T-helper 1 cell treated with Interleukin-12 subunit alpha and Interleukin-12 subunit beta and Interleukin-4 antibody, amounts not matched to agents 30 μg/mL and 1 μg/mL, for 36 hours (primary cell): ENCODE measurements at regions not wholly inside any gene's neighbourhood (a gene's known extent, or its start where the extent isn't known, plus 50 kb on each side); places are given as distances from the start of the nearest gene placed in this dataset.
"Not testable (repeated sequence)": the region's sequence is repeated elsewhere in the genome, so short reads cannot be mapped to it uniquely, and the experiment has no call there.

ENCODE experiments used
- H3K27ac Mint-ChIP-seq: one replicate; pipeline ENCODE4 v1.8.0; 2021; ENCODE audit warnings: mild to moderate bottlenecking, mixed read lengths
- H3K27me3 Mint-ChIP-seq: one replicate; pipeline ENCODE4 v1.8.0; 2021; ENCODE audit warnings: low read depth, mixed read lengths
- H3K36me3 Mint-ChIP-seq: one replicate; pipeline ENCODE4 v1.8.0; 2021; ENCODE audit warnings: low read depth, mixed read lengths
- H3K4me1 Mint-ChIP-seq: one replicate; pipeline ENCODE4 v1.8.0; 2021; ENCODE audit warnings: low read depth, mixed read lengths
- H3K4me3 Mint-ChIP-seq: one replicate; pipeline ENCODE4 v1.8.0; 2021; ENCODE audit warnings: mild to moderate bottlenecking, moderate library complexity, mixed read lengths
- H3K9me3 Mint-ChIP-seq: one replicate; pipeline ENCODE4 v1.8.0; 2021; ENCODE audit warnings: mixed read lengths

- H3K4me1 Mint-ChIP-seq: no peaks in the 10 kb centered on the region
- H3K27me3 Mint-ChIP-seq: no peaks in the 10 kb centered on the region
- no peak overlapping the region for H3K4me3 Mint-ChIP-seq
- no peak overlapping the region for H3K27ac Mint-ChIP-seq
- H3K36me3 Mint-ChIP-seq: no peaks in the 10 kb centered on the region
- no peaks in the 10 kb centered on the region for H3K9me3 Mint-ChIP-seq
These were observed 534.3 kb downstream of the ADCYAP1 start for GRCh38 chr18:1438967-1439366.

- H3K4me3 Mint-ChIP-seq, H3K9me3 Mint-ChIP-seq, H3K27ac Mint-ChIP-seq, H3K4me1 Mint-ChIP-seq, H3K36me3 Mint-ChIP-seq, H3K27me3 Mint-ChIP-seq: not testable (repeated sequence)
These were observed 539.4 kb downstream of the ADCYAP1 start for GRCh38 chr18:1444062-1444461.

- Mint-ChIP-seq H3K27me3 (no peaks in the 10 kb centered on the region), H3K4me3 (no peak overlapping the region), H3K36me3 (no peaks in the 10 kb centered on the region), H3K4me1 (no peaks in the 10 kb centered on the region), H3K27ac (no peak overlapping the region), H3K9me3 (peaks cover 8% of the 10 kb centered on the region)
These were observed 542.1 kb downstream of the ADCYAP1 start for GRCh38 chr18:1446765-1447164.

- Mint-ChIP-seq H3K36me3 (no peaks in the 10 kb centered on the region), H3K4me3 (no peak overlapping the region), H3K27me3 (no peaks in the 10 kb centered on the region), H3K27ac (no peak overlapping the region), H3K9me3 (peaks cover 25% of the 10 kb centered on the region), H3K4me1 (no peaks in the 10 kb centered on the region)
These were observed 548.1 kb downstream of the ADCYAP1 start for GRCh38 chr18:1452821-1453220.

GRCh38 chr18:1455605-1456004 lies 550.9 kb downstream of the ADCYAP1 start:
- H3K4me1 Mint-ChIP-seq: no peaks in the 10 kb centered on the region
- peaks cover 30% of the 10 kb centered on the region for H3K9me3 Mint-ChIP-seq
- no peak overlapping the region for H3K4me3 Mint-ChIP-seq
- H3K27ac Mint-ChIP-seq: no peak overlapping the region
- no peaks in the 10 kb centered on the region for H3K36me3 Mint-ChIP-seq
- no peaks in the 10 kb centered on the region for H3K27me3 Mint-ChIP-seq

- Mint-ChIP-seq H3K4me1 (no peaks in the 10 kb centered on the region), H3K27ac (no peak overlapping the region), H3K36me3 (no peaks in the 10 kb centered on the region), H3K27me3 (no peaks in the 10 kb centered on the region), H3K4me3 (no peak overlapping the region), H3K9me3 (peaks cover 16% of the 10 kb centered on the region)
These were observed 553.9 kb downstream of the ADCYAP1 start for GRCh38 chr18:1458547-1458946.

- H3K27ac Mint-ChIP-seq: no peak overlapping the region
- no peak overlapping the region for H3K4me3 Mint-ChIP-seq
- H3K27me3 Mint-ChIP-seq: no peaks in the 10 kb centered on the region
- H3K9me3 Mint-ChIP-seq: peaks cover 5% of the 10 kb centered on the region
- no peaks in the 10 kb centered on the region for H3K4me1 Mint-ChIP-seq
- no peaks in the 10 kb centered on the region for H3K36me3 Mint-ChIP-seq
These were observed 559.3 kb downstream of the ADCYAP1 start for GRCh38 chr18:1463981-1464380.

- H3K4me3 Mint-ChIP-seq: no peak overlapping the region
These were observed 560.0 kb downstream of the ADCYAP1 start for GRCh38 chr18:1464444-1465217.

GRCh38 chr18:1466035-1466434 lies 561.4 kb downstream of the ADCYAP1 start:
- Mint-ChIP-seq H3K36me3 (no peaks in the 10 kb centered on the region), H3K27me3 (no peaks in the 10 kb centered on the region), H3K9me3 (no peaks in the 10 kb centered on the region), H3K4me3 (no peak overlapping the region), H3K4me1 (no peaks in the 10 kb centered on the region), H3K27ac (no peak overlapping the region)

More at GRCh38 chr18:1464444-1465217, 560.0 kb downstream of the ADCYAP1 start:
- Mint-ChIP-seq H3K27ac (no peak overlapping the region), H3K27me3 (no peaks in the 10 kb centered on the region), H3K9me3 (no peaks in the 10 kb centered on the region), H3K4me1 (no peaks in the 10 kb centered on the region), H3K36me3 (no peaks in the 10 kb centered on the region)

GRCh38 chr18:1467461-1467964 lies 562.8 kb downstream of the ADCYAP1 start:
- H3K36me3 Mint-ChIP-seq: no peaks in the 10 kb centered on the region
- no peak overlapping the region for H3K4me3 Mint-ChIP-seq
- no peaks in the 10 kb centered on the region for H3K9me3 Mint-ChIP-seq
- H3K27ac Mint-ChIP-seq: no peak overlapping the region
- no peaks in the 10 kb centered on the region for H3K4me1 Mint-ChIP-seq
- H3K27me3 Mint-ChIP-seq: no peaks in the 10 kb centered on the region

- Mint-ChIP-seq H3K27me3 (no peaks in the 10 kb centered on the region), H3K4me1 (no peaks in the 10 kb centered on the region), H3K9me3 (no peaks in the 10 kb centered on the region), H3K4me3 (no peak overlapping the region), H3K27ac (no peak overlapping the region), H3K36me3 (no peaks in the 10 kb centered on the region)
These were observed 563.9 kb downstream of the ADCYAP1 start for GRCh38 chr18:1468550-1468949.

- Mint-ChIP-seq H3K36me3 (no peaks in the 10 kb centered on the region), H3K9me3 (no peaks in the 10 kb centered on the region), H3K4me1 (no peaks in the 10 kb centered on the region), H3K27ac (no peak overlapping the region), H3K4me3 (no peak overlapping the region), H3K27me3 (no peaks in the 10 kb centered on the region)
These were observed 571.2 kb downstream of the ADCYAP1 start for GRCh38 chr18:1475867-1476266.

GRCh38 chr18:1480309-1480708 lies 575.6 kb downstream of the ADCYAP1 start:
- Mint-ChIP-seq H3K27ac (no peak overlapping the region), H3K4me3 (no peak overlapping the region), H3K36me3 (no peaks in the 10 kb centered on the region), H3K4me1 (no peaks in the 10 kb centered on the region), H3K9me3 (no peaks in the 10 kb centered on the region), H3K27me3 (no peaks in the 10 kb centered on the region)

- Mint-ChIP-seq H3K36me3 (no peaks in the 10 kb centered on the region), H3K9me3 (no peaks in the 10 kb centered on the region), H3K27me3 (no peaks in the 10 kb centered on the region), H3K4me1 (no peaks in the 10 kb centered on the region), H3K27ac (no peak overlapping the region), H3K4me3 (no peak overlapping the region)
These were observed 576.9 kb downstream of the ADCYAP1 start for GRCh38 chr18:1481577-1481976.

GRCh38 chr18:1483385-1483784 lies 578.7 kb downstream of the ADCYAP1 start:
- H3K36me3 Mint-ChIP-seq: no peaks in the 10 kb centered on the region
- H3K9me3 Mint-ChIP-seq: no peaks in the 10 kb centered on the region
- H3K4me3 Mint-ChIP-seq: no peak overlapping the region
- H3K27ac Mint-ChIP-seq: no peak overlapping the region
- no peaks in the 10 kb centered on the region for H3K4me1 Mint-ChIP-seq
- no peaks in the 10 kb centered on the region for H3K27me3 Mint-ChIP-seq
